HL-60 (cell line): ENCODE measurements at regions not wholly inside any gene's neighbourhood (a gene's known extent, or its start where the extent isn't known, plus 50 kb on each side); places are given as distances from the start of the nearest gene placed in this dataset.

Experiments
- GABPA ChIP-seq: IDR thresholded peaks from 2 replicates; pipeline ENCODE4 v1.6.1; 2012; ENCODE audit warnings: low read depth
- POLR2AphosphoS5 ChIP-seq: IDR thresholded peaks from 2 replicates; pipeline ENCODE4 v1.6.1; 2012; ENCODE audit warnings: low read depth
- SPI1 ChIP-seq: IDR thresholded peaks from 2 replicates; pipeline ENCODE4 v1.6.1; 2012; ENCODE audit warnings: low read depth, mild to moderate bottlenecking, borderline replicate concordance
- TF ChIP-seq, protein P1 (sequence below): IDR thresholded peaks from one replicate; pipeline ENCODE4 v1.5.1; 2011; ENCODE audit warnings: low read length, control low read depth, inconsistent platforms; ENCODE audit not compliant: insufficient read depth
- TF ChIP-seq, protein P2 (sequence below): IDR thresholded peaks from 2 replicates; pipeline ENCODE4 v1.6.1; 2012; ENCODE audit warnings: low read depth; ENCODE audit not compliant: insufficient replicate concordance

DNA sequence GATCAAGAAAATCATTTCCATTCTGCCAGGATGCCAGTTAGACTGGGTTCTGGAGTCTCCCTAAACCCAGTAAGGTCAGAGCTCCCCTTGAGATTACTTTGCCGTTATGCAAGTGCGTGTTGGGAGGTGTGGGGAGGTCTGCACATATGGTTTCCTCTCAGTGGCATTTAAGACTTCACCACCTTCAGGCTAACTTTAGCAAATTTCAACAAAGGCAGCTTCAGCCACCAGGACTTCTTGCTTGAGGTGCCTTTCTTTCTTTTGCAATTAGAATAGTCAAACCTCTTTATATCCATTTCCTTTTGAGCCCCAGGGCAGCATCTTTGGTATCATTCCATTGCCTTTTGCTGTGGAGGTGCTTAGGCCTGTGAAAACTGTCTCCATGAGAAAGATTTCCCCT lies 117.2 kb upstream of the CCND2 start:
- TF ChIP-seq, protein P1, sequence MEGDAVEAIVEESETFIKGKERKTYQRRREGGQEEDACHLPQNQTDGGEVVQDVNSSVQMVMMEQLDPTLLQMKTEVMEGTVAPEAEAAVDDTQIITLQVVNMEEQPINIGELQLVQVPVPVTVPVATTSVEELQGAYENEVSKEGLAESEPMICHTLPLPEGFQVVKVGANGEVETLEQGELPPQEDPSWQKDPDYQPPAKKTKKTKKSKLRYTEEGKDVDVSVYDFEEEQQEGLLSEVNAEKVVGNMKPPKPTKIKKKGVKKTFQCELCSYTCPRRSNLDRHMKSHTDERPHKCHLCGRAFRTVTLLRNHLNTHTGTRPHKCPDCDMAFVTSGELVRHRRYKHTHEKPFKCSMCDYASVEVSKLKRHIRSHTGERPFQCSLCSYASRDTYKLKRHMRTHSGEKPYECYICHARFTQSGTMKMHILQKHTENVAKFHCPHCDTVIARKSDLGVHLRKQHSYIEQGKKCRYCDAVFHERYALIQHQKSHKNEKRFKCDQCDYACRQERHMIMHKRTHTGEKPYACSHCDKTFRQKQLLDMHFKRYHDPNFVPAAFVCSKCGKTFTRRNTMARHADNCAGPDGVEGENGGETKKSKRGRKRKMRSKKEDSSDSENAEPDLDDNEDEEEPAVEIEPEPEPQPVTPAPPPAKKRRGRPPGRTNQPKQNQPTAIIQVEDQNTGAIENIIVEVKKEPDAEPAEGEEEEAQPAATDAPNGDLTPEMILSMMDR, result no peak
- TF ChIP-seq GABPA (no peak), POLR2AphosphoS5 (no peak), SPI1 (no peak)
- TF ChIP-seq, protein P2, sequence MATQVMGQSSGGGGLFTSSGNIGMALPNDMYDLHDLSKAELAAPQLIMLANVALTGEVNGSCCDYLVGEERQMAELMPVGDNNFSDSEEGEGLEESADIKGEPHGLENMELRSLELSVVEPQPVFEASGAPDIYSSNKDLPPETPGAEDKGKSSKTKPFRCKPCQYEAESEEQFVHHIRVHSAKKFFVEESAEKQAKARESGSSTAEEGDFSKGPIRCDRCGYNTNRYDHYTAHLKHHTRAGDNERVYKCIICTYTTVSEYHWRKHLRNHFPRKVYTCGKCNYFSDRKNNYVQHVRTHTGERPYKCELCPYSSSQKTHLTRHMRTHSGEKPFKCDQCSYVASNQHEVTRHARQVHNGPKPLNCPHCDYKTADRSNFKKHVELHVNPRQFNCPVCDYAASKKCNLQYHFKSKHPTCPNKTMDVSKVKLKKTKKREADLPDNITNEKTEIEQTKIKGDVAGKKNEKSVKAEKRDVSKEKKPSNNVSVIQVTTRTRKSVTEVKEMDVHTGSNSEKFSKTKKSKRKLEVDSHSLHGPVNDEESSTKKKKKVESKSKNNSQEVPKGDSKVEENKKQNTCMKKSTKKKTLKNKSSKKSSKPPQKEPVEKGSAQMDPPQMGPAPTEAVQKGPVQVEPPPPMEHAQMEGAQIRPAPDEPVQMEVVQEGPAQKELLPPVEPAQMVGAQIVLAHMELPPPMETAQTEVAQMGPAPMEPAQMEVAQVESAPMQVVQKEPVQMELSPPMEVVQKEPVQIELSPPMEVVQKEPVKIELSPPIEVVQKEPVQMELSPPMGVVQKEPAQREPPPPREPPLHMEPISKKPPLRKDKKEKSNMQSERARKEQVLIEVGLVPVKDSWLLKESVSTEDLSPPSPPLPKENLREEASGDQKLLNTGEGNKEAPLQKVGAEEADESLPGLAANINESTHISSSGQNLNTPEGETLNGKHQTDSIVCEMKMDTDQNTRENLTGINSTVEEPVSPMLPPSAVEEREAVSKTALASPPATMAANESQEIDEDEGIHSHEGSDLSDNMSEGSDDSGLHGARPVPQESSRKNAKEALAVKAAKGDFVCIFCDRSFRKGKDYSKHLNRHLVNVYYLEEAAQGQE, result no peak
